NCI-H1694 (cell line): ENCODE measurements at regions not wholly inside any gene's neighbourhood (a gene's known extent, or its start where the extent isn't known, plus 50 kb on each side); places are given as distances from the start of the nearest gene placed in this dataset.
"Not testable (repeated sequence)": the region's sequence is repeated elsewhere in the genome, so short reads cannot be mapped to it uniquely, and the experiment has no call there.

Source experiments
- DNase-seq: peaks from one replicate; lab custom pipeline; 2025; lab: John Stamatoyannopoulos, UW

GRCh38 chr11:115630214-115630613 lies 126.0 kb upstream of the CADM1 start:
- DNase-seq = no peak

- no peak for DNase-seq
Measured at GRCh38 chr11:115629456-115630015, 125.3 kb upstream of the CADM1 start.

- DNase-seq = no peak
Measured at GRCh38 chr11:115627666-115628460, 123.6 kb upstream of the CADM1 start.

GRCh38 chr11:115627071-115627470 lies 122.9 kb upstream of the CADM1 start:
- DNase-seq = no peak

- DNase-seq = no peak
Measured at GRCh38 chr11:115626414-115626813, 122.2 kb upstream of the CADM1 start.

GRCh38 chr11:115625502-115625901 lies 121.3 kb upstream of the CADM1 start:
- no peak for DNase-seq

- DNase-seq = no peak
Measured at GRCh38 chr11:115624065-115624464, 119.8 kb upstream of the CADM1 start.

GRCh38 chr11:115623021-115623451 lies 118.8 kb upstream of the CADM1 start:
- DNase-seq = no peak

GRCh38 chr11:115618428-115618827 lies 114.2 kb upstream of the CADM1 start:
- DNase-seq = no peak

- DNase-seq = no peak
Measured at GRCh38 chr11:115617767-115618166, 113.6 kb upstream of the CADM1 start.

GRCh38 chr11:115616971-115617370 lies 112.8 kb upstream of the CADM1 start:
- DNase-seq = no peak

GRCh38 chr11:115613986-115614632 lies 109.9 kb upstream of the CADM1 start:
- no peak for DNase-seq

GRCh38 chr11:115613004-115613403 lies 108.8 kb upstream of the CADM1 start:
- DNase-seq = no peak

GRCh38 chr11:115612046-115612730 lies 108.0 kb upstream of the CADM1 start:
- no peak for DNase-seq

GRCh38 chr11:115611343-115611742 lies 107.1 kb upstream of the CADM1 start:
- DNase-seq = no peak

GRCh38 chr11:115610908-115611307 lies 106.7 kb upstream of the CADM1 start:
- DNase-seq = no peak

GRCh38 chr11:115610234-115610633 lies 106.0 kb upstream of the CADM1 start:
- DNase-seq = not testable (repeated sequence)

- no peak for DNase-seq
Measured at GRCh38 chr11:115608976-115609375, 104.8 kb upstream of the CADM1 start.

GRCh38 chr11:115607621-115608221 lies 103.5 kb upstream of the CADM1 start:
- no peak for DNase-seq

- DNase-seq = no peak
Measured at GRCh38 chr11:115606498-115607220, 102.4 kb upstream of the CADM1 start.

GRCh38 chr11:115605871-115606497 lies 101.8 kb upstream of the CADM1 start:
- DNase-seq = no peak
